ENCODE measurements at regions not wholly inside any gene's neighbourhood (a gene's known extent, or its start where the extent isn't known, plus 50 kb on each side); places are given as distances from the start of the nearest gene placed in this dataset.

DNA sequence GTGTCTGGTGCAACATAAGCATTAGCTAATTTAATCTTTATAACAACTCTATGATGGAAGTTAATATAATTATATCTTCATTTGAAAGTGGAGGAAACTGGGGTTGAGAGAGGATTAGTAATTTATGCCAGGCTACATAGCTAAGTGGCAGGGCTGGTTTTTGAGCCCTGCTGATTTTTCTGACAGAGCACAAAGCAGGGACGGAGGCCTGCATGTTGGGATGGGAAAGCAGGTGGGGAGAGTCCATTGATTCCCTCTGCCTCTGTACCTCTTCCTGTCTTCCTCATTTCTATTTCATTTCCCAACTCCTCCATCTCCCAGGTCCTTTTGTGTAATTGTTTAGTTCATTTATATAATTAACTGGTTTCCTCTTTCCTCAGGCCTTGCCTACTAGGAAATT is 251.6 kb upstream of the ZPLD1 start:
- ChIA-PET CTCF (interaction anchor here (0.8 to 2.0 kb wide), 3 partner anchors 42 to 281 kb away, joined by 3 to 8 read pairs (median 7); no protein-coding TSS in a partner anchor), POLR2A (no interaction called here)
- Histone ChIP-seq H3K9ac (replicated peaks; ENCODE audit: extremely low read depth, insufficient read depth, low read length) (no peak overlapping the region), H4K20me1 (replicated peaks; ENCODE audit: control insufficient read depth, extremely low read depth, insufficient read depth, low read length) (no peaks in the 10 kb centered on the region), H3K36me3 (ENCODE audit: control insufficient read depth in 2 of 2, extremely low read depth in 1 of 2, insufficient read depth in 2 of 2, low read length in 2 of 2) (no peaks in the 10 kb centered on the region), H3K4me1 (ENCODE audit: control insufficient read depth, extremely low read depth, insufficient read depth, low read length) (peaks cover 43% of the 10 kb centered on the region), H3K27ac (ENCODE audit: insufficient read depth, low read depth, low read length) (no peak overlapping the region), H3K9me3 (replicated peaks; ENCODE audit: control insufficient read depth, insufficient read depth, low read length) (no peaks in the 10 kb centered on the region), H3K79me2 (ENCODE audit: control insufficient read depth, insufficient read depth, low read length) (no peaks in the 10 kb centered on the region), H2AFZ (ENCODE audit: low read depth, low read length) (no peak overlapping the region), H3K4me2 (ENCODE audit: insufficient read depth, low read length) (no peak overlapping the region), H3K4me3 (replicated peaks in 1 of 3; ENCODE audit: insufficient read depth in 1 of 3, low read depth in 1 of 3, low read length in 3 of 3) (no peak overlapping the region), H3K9me1 (replicated peaks; ENCODE audit: control insufficient read depth, extremely low read depth, insufficient read depth, low read length) (no peaks in the 10 kb centered on the region), H3K27me3 (ENCODE audit: control insufficient read depth in 2 of 2, insufficient read depth in 2 of 2, low read length in 2 of 2) (peaks cover 0 to 4% of the 10 kb centered on the region in 2 experiments)
- intact Hi-C loops (cut with micrococcal nuclease) = loop anchor here (5.0 kb wide), 1 partner anchor 101 kb away; no protein-coding TSS in a partner anchor
- FAIRE-seq (no peak), DNase-seq (ENCODE audit: low read depth, low spot score) (no peak)
- BruUV-seq (replicated peaks) = no TSS peak
- dilution Hi-C loops (cut with MboI; ENCODE audit: extremely low pct_ligation_motif_present, low sequenced_read_pairs) = no loop called here
- TF ChIP-seq MYC (IDR thresholded peaks at IDR 0.05; ENCODE audit: low read depth, low read length) (no peak), EZH2 (IDR thresholded peaks at IDR 0.05; ENCODE audit: borderline replicate concordance, low read depth, low read length, severe bottlenecking) (no peak), POLR2A (IDR thresholded peaks at IDR 0.05; ENCODE audit: low read depth, low read length) (no peak), FOS (IDR thresholded peaks at IDR 0.05; ENCODE audit: borderline replicate concordance, insufficient read depth, low read length) (no peak), JUN (IDR thresholded peaks at IDR 0.05; ENCODE audit: borderline replicate concordance, insufficient read depth, insufficient read length, low read depth) (no peak), GATA2 (IDR thresholded peaks at IDR 0.05; ENCODE audit: insufficient read depth, insufficient read length, low read depth, low read length) (no peak)
- TF ChIP-seq, protein P1, sequence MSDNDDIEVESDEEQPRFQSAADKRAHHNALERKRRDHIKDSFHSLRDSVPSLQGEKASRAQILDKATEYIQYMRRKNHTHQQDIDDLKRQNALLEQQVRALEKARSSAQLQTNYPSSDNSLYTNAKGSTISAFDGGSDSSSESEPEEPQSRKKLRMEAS (IDR thresholded peaks at IDR 0.05; ENCODE audit: insufficient read depth, insufficient read length) = no peak
- TF ChIP-seq, protein P2, sequence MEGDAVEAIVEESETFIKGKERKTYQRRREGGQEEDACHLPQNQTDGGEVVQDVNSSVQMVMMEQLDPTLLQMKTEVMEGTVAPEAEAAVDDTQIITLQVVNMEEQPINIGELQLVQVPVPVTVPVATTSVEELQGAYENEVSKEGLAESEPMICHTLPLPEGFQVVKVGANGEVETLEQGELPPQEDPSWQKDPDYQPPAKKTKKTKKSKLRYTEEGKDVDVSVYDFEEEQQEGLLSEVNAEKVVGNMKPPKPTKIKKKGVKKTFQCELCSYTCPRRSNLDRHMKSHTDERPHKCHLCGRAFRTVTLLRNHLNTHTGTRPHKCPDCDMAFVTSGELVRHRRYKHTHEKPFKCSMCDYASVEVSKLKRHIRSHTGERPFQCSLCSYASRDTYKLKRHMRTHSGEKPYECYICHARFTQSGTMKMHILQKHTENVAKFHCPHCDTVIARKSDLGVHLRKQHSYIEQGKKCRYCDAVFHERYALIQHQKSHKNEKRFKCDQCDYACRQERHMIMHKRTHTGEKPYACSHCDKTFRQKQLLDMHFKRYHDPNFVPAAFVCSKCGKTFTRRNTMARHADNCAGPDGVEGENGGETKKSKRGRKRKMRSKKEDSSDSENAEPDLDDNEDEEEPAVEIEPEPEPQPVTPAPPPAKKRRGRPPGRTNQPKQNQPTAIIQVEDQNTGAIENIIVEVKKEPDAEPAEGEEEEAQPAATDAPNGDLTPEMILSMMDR (IDR thresholded peaks at IDR 0.05; ENCODE audit: extremely low read depth in 1 of 2, insufficient read depth in 1 of 2, low read depth in 1 of 2, low read length in 2 of 2) = no peak
